Mesothelial cell of epicardium (in vitro differentiated cells): ENCODE measurements at regions not wholly inside any gene's neighbourhood (a gene's known extent, or its start where the extent isn't known, plus 50 kb on each side); places are given as distances from the start of the nearest gene placed in this dataset.

Experiments
- DNase-seq, 2 experiments: peaks; one replicate each; pipeline ENCODE4 v3.0.0; 2021; ENCODE audit warnings: low spot score in 2 of 2; ENCODE audit not compliant: unreplicated experiment in 2 of 2
- H3K27ac Mint-ChIP-seq: 2 replicates; pipeline ENCODE4 v1.8.0; 2021; ENCODE audit warnings: mixed read lengths
- H3K27me3 Mint-ChIP-seq: 2 replicates; pipeline ENCODE4 v1.8.0; 2021; ENCODE audit warnings: low read depth, mixed read lengths
- H3K36me3 Mint-ChIP-seq: 2 replicates; pipeline ENCODE4 v1.8.0; 2021; ENCODE audit warnings: mixed read lengths
- H3K4me1 Mint-ChIP-seq: 2 replicates; pipeline ENCODE4 v1.8.0; 2021; ENCODE audit warnings: mixed read lengths
- H3K4me3 Mint-ChIP-seq: 2 replicates; pipeline ENCODE4 v1.8.0; 2021; ENCODE audit warnings: mild to moderate bottlenecking, moderate library complexity, mixed read lengths
- H3K9me3 Mint-ChIP-seq: 2 replicates; pipeline ENCODE4 v1.8.0; 2021; ENCODE audit warnings: mixed read lengths
- TF ChIP-seq, protein P1 (sequence below): fragments of 200-600 bp; sonication (generic); IDR thresholded peaks from one replicate; pipeline ENCODE4 v1.5.0; 2021; ENCODE audit warnings: antibody characterized with exemption; ENCODE audit not compliant: unreplicated experiment

DNA sequence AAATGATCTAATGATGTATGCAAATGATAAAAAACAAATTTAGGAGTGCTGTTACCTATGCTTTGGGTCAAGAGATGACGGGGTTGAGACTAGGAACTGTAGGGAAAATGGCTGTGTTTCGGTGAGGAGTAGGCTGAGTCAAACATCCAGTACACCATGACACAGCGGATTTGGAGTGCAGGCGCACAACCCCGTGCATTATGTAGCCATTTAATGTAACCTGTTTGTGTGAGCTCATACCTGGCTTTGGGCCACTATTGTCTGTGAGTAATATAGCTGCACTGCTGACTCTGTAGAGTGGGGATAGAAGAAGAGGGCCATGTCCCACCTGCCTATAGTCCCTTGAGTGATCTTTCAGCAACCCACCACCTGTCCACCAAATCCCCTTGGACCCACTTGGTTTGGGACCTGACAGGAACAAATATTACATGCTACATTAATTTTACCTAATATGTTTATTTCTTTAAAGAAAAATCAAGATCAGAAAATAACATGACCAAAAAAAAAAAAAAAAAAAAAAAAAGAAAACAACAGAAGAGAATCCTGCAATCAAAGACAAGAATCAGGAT, 95.5 kb upstream of the KLHL1 start:
- no peak overlapping the region for H3K4me3 Mint-ChIP-seq
- TF ChIP-seq, protein P1, sequence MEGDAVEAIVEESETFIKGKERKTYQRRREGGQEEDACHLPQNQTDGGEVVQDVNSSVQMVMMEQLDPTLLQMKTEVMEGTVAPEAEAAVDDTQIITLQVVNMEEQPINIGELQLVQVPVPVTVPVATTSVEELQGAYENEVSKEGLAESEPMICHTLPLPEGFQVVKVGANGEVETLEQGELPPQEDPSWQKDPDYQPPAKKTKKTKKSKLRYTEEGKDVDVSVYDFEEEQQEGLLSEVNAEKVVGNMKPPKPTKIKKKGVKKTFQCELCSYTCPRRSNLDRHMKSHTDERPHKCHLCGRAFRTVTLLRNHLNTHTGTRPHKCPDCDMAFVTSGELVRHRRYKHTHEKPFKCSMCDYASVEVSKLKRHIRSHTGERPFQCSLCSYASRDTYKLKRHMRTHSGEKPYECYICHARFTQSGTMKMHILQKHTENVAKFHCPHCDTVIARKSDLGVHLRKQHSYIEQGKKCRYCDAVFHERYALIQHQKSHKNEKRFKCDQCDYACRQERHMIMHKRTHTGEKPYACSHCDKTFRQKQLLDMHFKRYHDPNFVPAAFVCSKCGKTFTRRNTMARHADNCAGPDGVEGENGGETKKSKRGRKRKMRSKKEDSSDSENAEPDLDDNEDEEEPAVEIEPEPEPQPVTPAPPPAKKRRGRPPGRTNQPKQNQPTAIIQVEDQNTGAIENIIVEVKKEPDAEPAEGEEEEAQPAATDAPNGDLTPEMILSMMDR: no peak
- no peaks in the 10 kb centered on the region for H3K27me3 Mint-ChIP-seq
- peaks cover 27% of the 10 kb centered on the region for H3K9me3 Mint-ChIP-seq
- no peak overlapping the region for H3K27ac Mint-ChIP-seq
- DNase-seq: no peak
- H3K4me1 Mint-ChIP-seq: no peaks in the 10 kb centered on the region
- H3K36me3 Mint-ChIP-seq: no peaks in the 10 kb centered on the region

- Mint-ChIP-seq H3K27me3 (no peaks in the 10 kb centered on the region), H3K9me3 (peaks cover 15% of the 10 kb centered on the region), H3K4me1 (no peaks in the 10 kb centered on the region), H3K36me3 (no peaks in the 10 kb centered on the region), H3K4me3 (no peak overlapping the region), H3K27ac (no peak overlapping the region)
- no peak for DNase-seq
- TF ChIP-seq, protein P1: no peak
These were observed 82.8 kb upstream of the KLHL1 start for GRCh38 chr13:70191034-70191433.

- no peak overlapping the region for H3K27ac Mint-ChIP-seq
- peaks cover 9% of the 10 kb centered on the region for H3K9me3 Mint-ChIP-seq
- no peaks in the 10 kb centered on the region for H3K27me3 Mint-ChIP-seq
- no peaks in the 10 kb centered on the region for H3K4me1 Mint-ChIP-seq
- H3K36me3 Mint-ChIP-seq: no peaks in the 10 kb centered on the region
- no peak for DNase-seq
- no peak overlapping the region for H3K4me3 Mint-ChIP-seq
- TF ChIP-seq, protein P1: no peak
These were observed 81.7 kb upstream of the KLHL1 start for GRCh38 chr13:70189981-70190380.

DNA sequence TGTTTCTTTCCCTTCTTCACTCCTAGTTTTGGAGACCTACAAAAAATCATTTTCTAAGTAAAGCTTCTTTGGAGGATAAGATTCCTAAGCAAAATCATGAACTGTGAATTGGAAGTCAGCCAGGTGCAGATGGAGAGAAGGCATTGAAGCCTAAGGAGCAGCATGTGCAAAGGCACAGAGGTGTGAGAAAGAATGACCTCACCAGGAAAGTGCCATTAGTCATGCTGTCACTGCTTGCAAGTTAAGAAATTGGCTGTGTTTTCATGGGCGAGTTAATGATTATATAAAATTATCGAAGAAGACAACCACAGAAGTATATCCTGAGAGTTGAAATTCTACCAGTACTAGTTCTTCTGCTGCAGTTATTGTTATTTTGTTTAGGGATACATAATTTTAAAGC, 80.3 kb upstream of the KLHL1 start:
- no peaks in the 10 kb centered on the region for H3K4me1 Mint-ChIP-seq
- no peak overlapping the region for H3K27ac Mint-ChIP-seq
- TF ChIP-seq, protein P1: no peak
- no peak for DNase-seq
- no peaks in the 10 kb centered on the region for H3K9me3 Mint-ChIP-seq
- H3K27me3 Mint-ChIP-seq: no peaks in the 10 kb centered on the region
- H3K36me3 Mint-ChIP-seq: no peaks in the 10 kb centered on the region
- H3K4me3 Mint-ChIP-seq: no peak overlapping the region

DNA sequence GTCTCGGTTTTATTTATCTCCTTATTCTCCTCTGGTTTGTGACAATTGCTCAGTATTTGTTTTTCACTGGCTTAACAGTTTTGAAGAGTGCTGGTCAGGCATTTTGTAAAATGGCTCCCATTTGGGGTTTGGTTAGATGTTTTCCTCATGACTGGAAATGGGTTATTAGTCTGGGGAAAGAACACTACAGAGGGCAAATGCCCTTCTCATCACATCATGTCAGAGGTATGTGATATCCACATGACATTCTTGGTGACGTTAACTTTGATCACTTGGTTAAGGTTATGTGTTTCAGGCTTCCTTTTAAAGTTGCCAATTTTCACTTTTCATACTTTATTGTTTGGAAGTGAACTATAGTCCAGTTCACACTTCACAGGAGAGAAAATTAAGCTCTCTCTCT, 74.8 kb upstream of the KLHL1 start:
- Mint-ChIP-seq H3K27ac (no peak overlapping the region), H3K4me1 (no peaks in the 10 kb centered on the region), H3K36me3 (no peaks in the 10 kb centered on the region), H3K9me3 (no peaks in the 10 kb centered on the region), H3K4me3 (no peak overlapping the region), H3K27me3 (no peaks in the 10 kb centered on the region)
- no peak for DNase-seq
- TF ChIP-seq, protein P1: no peak
